T47D (cell line): ENCODE measurements at regions not wholly inside any gene's neighbourhood (a gene's known extent, or its start where the extent isn't known, plus 50 kb on each side); places are given as distances from the start of the nearest gene placed in this dataset.

Experiments
- DNase-seq, 2 experiments: peaks; one replicate each; pipeline versions ENCODE4 v3.0.0 to v3.0.0-alpha.2; 2011 to 2012; ENCODE audit warnings: low read depth in 1 of 2, low spot score in 1 of 2
- JUND ChIP-seq: IDR thresholded peaks from 2 replicates; pipeline ENCODE4 v1.6.1; 2012; ENCODE audit warnings: low read depth
- in situ Hi-C: cut with HindIII; loops from 2 replicates; pipeline ENCODE4 v1.10.0; 2016; ENCODE audit warnings: low sequenced_read_pairs, low pct_unique_long_range_greater_than_20kb

- DNase-seq: no peak
- in situ Hi-C loops: no loop called here
- TF ChIP-seq JUND: no peak
Observed at GRCh38 chr11:116442238-116442752, 330.5 kb downstream of the BUD13 start.

- no peak for TF ChIP-seq JUND
- DNase-seq: no peak
- in situ Hi-C loops: no loop called here
Observed at GRCh38 chr11:116439361-116439677, 333.5 kb downstream of the BUD13 start.

DNA sequence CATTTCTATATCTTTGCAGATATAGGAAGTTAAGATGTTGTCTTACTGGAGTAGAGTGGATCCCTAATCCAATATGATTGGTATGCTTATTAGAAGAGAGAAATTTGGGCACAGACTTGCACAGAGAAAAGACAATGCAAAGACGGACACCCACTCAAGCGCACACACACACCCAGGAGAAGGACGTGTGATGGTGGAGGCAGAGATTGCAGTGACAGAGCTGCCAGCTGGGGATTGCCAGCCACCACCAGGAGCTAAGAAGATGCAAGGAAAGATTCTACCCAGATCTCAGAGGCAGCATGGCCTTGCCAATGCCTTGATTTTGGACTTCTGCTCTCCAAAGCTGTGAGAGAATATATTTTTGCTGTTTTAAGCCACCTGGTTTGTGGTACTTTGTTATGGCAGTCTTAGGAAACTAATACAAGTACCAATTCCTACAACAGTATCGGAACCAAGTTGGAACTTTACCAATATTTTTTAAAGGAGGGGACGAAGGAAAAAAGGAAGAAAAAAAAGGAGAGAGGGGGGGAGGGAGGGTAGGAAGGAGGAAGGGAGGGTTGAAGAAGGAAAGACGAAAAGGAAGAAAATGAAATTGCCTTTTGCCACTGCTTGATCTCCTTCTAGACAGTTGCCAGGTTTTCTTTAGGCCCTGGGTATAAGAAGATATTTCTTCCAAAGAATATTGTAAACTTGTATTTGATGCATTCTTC lies 334.0 kb downstream of the BUD13 start:
- no peak for TF ChIP-seq JUND
- no peak for DNase-seq
- in situ Hi-C loops: no loop called here

- TF ChIP-seq JUND: no peak
- in situ Hi-C loops: no loop called here
- DNase-seq: no peak
Observed at GRCh38 chr11:116434986-116435385, 337.8 kb downstream of the BUD13 start.

DNA sequence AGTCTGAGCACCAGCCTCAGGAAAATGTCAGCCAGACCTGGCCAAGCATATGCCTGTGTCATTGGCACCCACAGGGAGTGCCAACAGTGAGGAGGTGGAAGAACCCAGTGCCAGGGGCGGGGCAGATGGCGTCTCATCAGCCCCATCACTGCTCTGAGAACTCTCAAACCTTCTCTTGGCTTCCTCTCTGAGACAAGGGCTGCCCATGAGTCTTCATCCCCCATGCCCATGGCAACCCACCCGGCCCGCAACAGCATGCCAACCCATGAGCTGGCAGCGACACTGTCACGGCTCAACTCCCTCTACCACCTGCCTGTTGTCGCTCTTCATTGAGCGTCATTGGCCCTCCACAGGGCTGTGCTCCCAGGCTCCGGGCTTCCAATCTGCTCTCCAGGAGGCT lies 340.5 kb downstream of the BUD13 start:
- in situ Hi-C loops: no loop called here
- DNase-seq: no peak
- TF ChIP-seq JUND: no peak

DNA sequence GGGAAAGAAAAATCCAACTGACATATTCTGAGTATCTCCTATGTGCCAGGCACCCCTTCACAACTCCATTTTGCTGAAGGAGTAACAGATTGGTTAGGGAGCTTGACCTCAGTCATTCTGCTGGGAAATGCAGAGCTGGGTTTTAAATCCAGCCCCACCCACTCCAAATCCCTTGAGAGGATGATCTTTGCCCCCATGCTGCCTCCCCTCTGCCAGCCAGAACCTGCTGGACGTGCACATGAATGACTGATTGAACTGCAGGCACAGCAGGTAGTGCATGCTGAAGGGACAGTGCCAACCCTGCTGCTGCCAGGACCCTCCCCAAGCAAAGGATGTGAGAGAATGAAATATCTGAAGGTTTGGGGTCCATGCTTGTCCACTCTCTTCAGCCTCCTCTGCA lies 340.9 kb downstream of the BUD13 start:
- in situ Hi-C loops: no loop called here
- DNase-seq: no peak
- TF ChIP-seq JUND: no peak

DNA sequence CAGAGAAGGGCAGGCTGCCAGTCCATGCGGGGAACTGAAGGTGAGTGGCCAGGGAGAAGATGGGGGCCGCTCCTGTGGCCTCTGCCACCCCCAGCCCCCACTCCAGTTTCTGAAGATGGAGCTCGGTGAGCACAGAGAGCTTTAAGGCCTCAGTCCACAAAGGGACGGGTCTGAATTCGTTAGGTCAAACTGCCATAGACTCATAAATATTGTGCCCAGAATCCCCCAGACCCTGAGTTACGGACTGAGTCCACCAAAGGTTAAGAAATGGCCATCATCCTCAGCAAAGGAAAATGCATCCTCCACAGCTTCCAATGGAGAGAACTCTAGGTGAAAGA lies 344.2 kb downstream of the BUD13 start:
- TF ChIP-seq JUND: no peak
- no peak for DNase-seq
- in situ Hi-C loops: no loop called here

- no peak for DNase-seq
- in situ Hi-C loops: no loop called here
- TF ChIP-seq JUND: no peak
Observed at GRCh38 chr11:116427903-116428637, 344.7 kb downstream of the BUD13 start.

- TF ChIP-seq JUND: no peak
- in situ Hi-C loops: no loop called here
- DNase-seq: no peak
Observed at GRCh38 chr11:116427337-116427902, 345.4 kb downstream of the BUD13 start.

- DNase-seq: no peak
- in situ Hi-C loops: no loop called here
- TF ChIP-seq JUND: no peak
Observed at GRCh38 chr11:116426761-116427160, 346.0 kb downstream of the BUD13 start.

- DNase-seq: no peak
- in situ Hi-C loops: no loop called here
Observed at GRCh38 chr11:116424615-116425261, 348.0 kb downstream of the BUD13 start.

DNA sequence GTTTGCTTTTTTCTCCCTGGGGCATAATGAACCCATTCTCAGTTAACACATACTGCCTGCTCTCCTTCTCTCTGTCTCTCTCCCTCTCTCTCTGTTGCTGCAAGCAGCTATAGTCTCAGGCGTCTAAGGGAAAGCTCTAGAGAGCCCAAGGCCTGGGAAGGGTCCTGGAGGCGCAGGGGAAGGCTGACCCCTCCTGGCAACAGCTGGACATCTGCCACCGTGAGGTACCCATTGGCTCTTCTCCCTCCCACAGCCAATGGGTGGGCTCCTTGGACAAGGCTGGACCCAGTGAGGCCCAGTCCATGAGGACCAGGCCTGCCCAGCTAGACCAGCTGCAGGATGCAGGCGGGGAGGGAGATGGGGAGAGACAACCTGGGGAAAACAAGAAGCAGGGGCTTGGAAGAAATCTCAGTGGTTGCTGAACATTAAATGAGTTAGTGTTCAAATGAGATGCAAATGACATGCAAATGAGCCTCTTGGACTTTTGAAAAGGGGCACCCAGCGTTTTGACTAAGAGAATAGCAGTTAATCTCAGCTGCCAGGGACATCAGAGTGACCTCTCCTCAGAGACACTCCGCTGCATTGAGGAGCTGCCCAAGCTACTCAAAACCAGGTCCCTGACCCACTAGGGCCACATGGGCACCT lies 349.7 kb downstream of the BUD13 start:
- no peak for TF ChIP-seq JUND
- in situ Hi-C loops: no loop called here
- DNase-seq: no peak

More at GRCh38 chr11:116424615-116425261, 348.0 kb downstream of the BUD13 start:
- no peak for TF ChIP-seq JUND

DNA sequence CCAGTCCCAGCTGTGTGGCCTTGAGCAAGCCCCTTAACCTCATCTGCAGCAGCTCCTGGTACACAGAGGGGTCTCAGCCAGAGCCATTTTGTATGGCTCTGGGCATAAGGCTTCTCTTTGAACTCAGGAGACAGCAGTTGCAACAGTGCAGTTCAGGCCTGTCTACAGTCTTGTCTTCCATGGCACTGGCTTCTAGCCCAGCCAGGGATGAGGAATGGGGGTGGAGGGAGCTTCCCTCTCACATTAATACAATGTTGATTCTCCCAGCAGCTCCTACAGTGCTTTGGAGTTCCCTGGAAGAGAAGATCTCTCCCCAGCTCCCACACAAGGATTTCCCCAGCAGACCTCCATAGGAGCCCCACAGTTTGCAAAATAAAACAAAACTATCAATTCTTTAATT lies 350.2 kb downstream of the BUD13 start:
- no peak for DNase-seq
- TF ChIP-seq JUND: no peak
- in situ Hi-C loops: no loop called here
